ENCODE measurements at regions not wholly inside any gene's neighbourhood (a gene's known extent, or its start where the extent isn't known, plus 50 kb on each side); places are given as distances from the start of the nearest gene placed in this dataset.

- H3K27ac Mint-ChIP-seq (ENCODE audit: unreplicated experiment) = no peak overlapping the region
- no peak for DNase-seq
- H3K27me3 Mint-ChIP-seq (ENCODE audit: unreplicated experiment) = no peaks in the 10 kb centered on the region
- no peaks in the 10 kb centered on the region for H3K4me1 Mint-ChIP-seq (ENCODE audit: low read depth, unreplicated experiment)
- peaks cover 15% of the 10 kb centered on the region for H3K36me3 Mint-ChIP-seq (ENCODE audit: unreplicated experiment)
- TF ChIP-seq CTCF (IDR thresholded peaks at IDR 0.05; ENCODE audit: partially characterized antibody, unreplicated experiment) = no peak
- H3K4me3 Mint-ChIP-seq (ENCODE audit: unreplicated experiment) = no peak overlapping the region
- H3K9me3 Mint-ChIP-seq (ENCODE audit: unreplicated experiment) = peaks cover 5% of the 10 kb centered on the region
Observed at GRCh38 chr14:66001356-66001755, 484.8 kb upstream of the CCDC196 start.

- no peak for TF ChIP-seq CTCF (IDR thresholded peaks at IDR 0.05; ENCODE audit: partially characterized antibody, unreplicated experiment)
- H3K4me3 Mint-ChIP-seq (ENCODE audit: unreplicated experiment) = no peak overlapping the region
- no peaks in the 10 kb centered on the region for H3K27me3 Mint-ChIP-seq (ENCODE audit: unreplicated experiment)
- peaks cover 3% of the 10 kb centered on the region for H3K4me1 Mint-ChIP-seq (ENCODE audit: low read depth, unreplicated experiment)
- peaks cover 5% of the 10 kb centered on the region for H3K9me3 Mint-ChIP-seq (ENCODE audit: unreplicated experiment)
- no peak overlapping the region for H3K27ac Mint-ChIP-seq (ENCODE audit: unreplicated experiment)
- DNase-seq = no peak
- peaks cover 15% of the 10 kb centered on the region for H3K36me3 Mint-ChIP-seq (ENCODE audit: unreplicated experiment)
Observed at GRCh38 chr14:66003082-66003730, 483.0 kb upstream of the CCDC196 start.

- DNase-seq = no peak
- no peak overlapping the region for H3K27ac Mint-ChIP-seq (ENCODE audit: unreplicated experiment)
- TF ChIP-seq CTCF (IDR thresholded peaks at IDR 0.05; ENCODE audit: partially characterized antibody, unreplicated experiment) = no peak
- no peaks in the 10 kb centered on the region for H3K27me3 Mint-ChIP-seq (ENCODE audit: unreplicated experiment)
- H3K4me1 Mint-ChIP-seq (ENCODE audit: low read depth, unreplicated experiment) = peaks cover 3% of the 10 kb centered on the region
- no peak overlapping the region for H3K4me3 Mint-ChIP-seq (ENCODE audit: unreplicated experiment)
- peaks cover 15% of the 10 kb centered on the region for H3K36me3 Mint-ChIP-seq (ENCODE audit: unreplicated experiment)
- peaks cover 3% of the 10 kb centered on the region for H3K9me3 Mint-ChIP-seq (ENCODE audit: unreplicated experiment)
Observed at GRCh38 chr14:66005900-66006434, 480.2 kb upstream of the CCDC196 start.

- Mint-ChIP-seq H3K36me3 (ENCODE audit: unreplicated experiment) (peaks cover 9% of the 10 kb centered on the region), H3K27me3 (ENCODE audit: unreplicated experiment) (no peaks in the 10 kb centered on the region), H3K9me3 (ENCODE audit: unreplicated experiment) (peaks cover 3% of the 10 kb centered on the region), H3K27ac (ENCODE audit: unreplicated experiment) (no peak overlapping the region), H3K4me3 (ENCODE audit: unreplicated experiment) (no peak overlapping the region), H3K4me1 (ENCODE audit: low read depth, unreplicated experiment) (peaks cover 3% of the 10 kb centered on the region)
- no peak for TF ChIP-seq CTCF (IDR thresholded peaks at IDR 0.05; ENCODE audit: partially characterized antibody, unreplicated experiment)
- DNase-seq = no peak
Observed at GRCh38 chr14:66008631-66009030, 477.5 kb upstream of the CCDC196 start.

- H3K27ac Mint-ChIP-seq (ENCODE audit: unreplicated experiment) = no peak overlapping the region
- H3K4me1 Mint-ChIP-seq (ENCODE audit: low read depth, unreplicated experiment) = peaks cover 3% of the 10 kb centered on the region
- no peak for TF ChIP-seq CTCF (IDR thresholded peaks at IDR 0.05; ENCODE audit: partially characterized antibody, unreplicated experiment)
- H3K4me3 Mint-ChIP-seq (ENCODE audit: unreplicated experiment) = no peak overlapping the region
- H3K9me3 Mint-ChIP-seq (ENCODE audit: unreplicated experiment) = peaks cover 6% of the 10 kb centered on the region
- H3K27me3 Mint-ChIP-seq (ENCODE audit: unreplicated experiment) = no peaks in the 10 kb centered on the region
- DNase-seq = no peak
- peaks cover 9% of the 10 kb centered on the region for H3K36me3 Mint-ChIP-seq (ENCODE audit: unreplicated experiment)
Observed at GRCh38 chr14:66009089-66009488, 477.1 kb upstream of the CCDC196 start.
